GM19240 (cell line): ENCODE measurements at regions not wholly inside any gene's neighbourhood (a gene's known extent, or its start where the extent isn't known, plus 50 kb on each side); places are given as distances from the start of the nearest gene placed in this dataset.

Experiments used
- DNase-seq: peaks from one replicate; pipeline ENCODE4 v3.0.0; 2011; ENCODE audit warnings: low spot score; ENCODE audit not compliant: insufficient read length

GRCh38 chr6:163844761-163845160 is 430.2 kb downstream of the QKI start:
- DNase-seq: no peak

- no peak for DNase-seq
Observed at GRCh38 chr6:163844357-163844756, 429.8 kb downstream of the QKI start.

- DNase-seq: no peak
Observed at GRCh38 chr6:163843218-163843617, 428.7 kb downstream of the QKI start.

- no peak for DNase-seq
Observed at GRCh38 chr6:163842467-163842866, 427.9 kb downstream of the QKI start.

- no peak for DNase-seq
Observed at GRCh38 chr6:163841733-163842132, 427.2 kb downstream of the QKI start.

GRCh38 chr6:163841326-163841725 is 426.8 kb downstream of the QKI start:
- no peak for DNase-seq

- no peak for DNase-seq
Observed at GRCh38 chr6:163840880-163841279, 426.4 kb downstream of the QKI start.

- no peak for DNase-seq
Observed at GRCh38 chr6:163839296-163839695, 424.8 kb downstream of the QKI start.

- DNase-seq: no peak
Observed at GRCh38 chr6:163837691-163838431, 423.3 kb downstream of the QKI start.

GRCh38 chr6:163836876-163837690 is 422.6 kb downstream of the QKI start:
- DNase-seq: no peak

GRCh38 chr6:163835439-163836171 is 421.1 kb downstream of the QKI start:
- DNase-seq: no peak

GRCh38 chr6:163834226-163834970 is 419.9 kb downstream of the QKI start:
- DNase-seq: no peak

- no peak for DNase-seq
Observed at GRCh38 chr6:163831736-163832135, 417.2 kb downstream of the QKI start.

- no peak for DNase-seq
Observed at GRCh38 chr6:163830641-163831040, 416.1 kb downstream of the QKI start.

GRCh38 chr6:163828038-163828795 is 413.7 kb downstream of the QKI start:
- no peak for DNase-seq

- DNase-seq: no peak
Observed at GRCh38 chr6:163827143-163827542, 412.6 kb downstream of the QKI start.

- no peak for DNase-seq
Observed at GRCh38 chr6:163826629-163827028, 412.1 kb downstream of the QKI start.

GRCh38 chr6:163825033-163825432 is 410.5 kb downstream of the QKI start:
- no peak for DNase-seq

- no peak for DNase-seq
Observed at GRCh38 chr6:163823577-163823976, 409.1 kb downstream of the QKI start.

GRCh38 chr6:163820745-163821458 is 406.4 kb downstream of the QKI start:
- DNase-seq: no peak
